Vagina (tissue), 2 donors: ENCODE measurements at regions not wholly inside any gene's neighbourhood (a gene's known extent, or its start where the extent isn't known, plus 50 kb on each side); places are given as distances from the start of the nearest gene placed in this dataset.
"Not testable (repeated sequence)": the region's sequence is repeated elsewhere in the genome, so short reads cannot be mapped to it uniquely, and the experiment has no call there.

Experiments used
- DNase-seq, 2 donors: peaks; one replicate each; pipeline ENCODE4 v3.0.0-alpha.2; 2017; ENCODE audit errors: extremely low spot score in 2 of 2
- H3K27ac ChIP-seq: fragments of 200-600 bp; sonication (generic); one replicate; pipeline ENCODE4 v1.5.1; 2019
- H3K27me3 ChIP-seq: fragments of 200-600 bp; sonication (generic); one replicate; pipeline ENCODE4 v1.5.1; 2019
- H3K36me3 ChIP-seq, 2 donors: fragments of 200-600 bp; sonication (generic); one replicate each; pipeline ENCODE4 v1.5.1; 2017 to 2019
- H3K4me1 ChIP-seq: fragments of 200-600 bp; sonication (generic); one replicate; pipeline ENCODE4 v1.5.1; 2019
- H3K4me3 ChIP-seq, 2 donors: fragments of 200-600 bp; sonication (generic); 1 replicate in 1 of 2; 2 replicates in 1 of 2; pipeline ENCODE4 v1.5.1; 2016 to 2019
- H3K9me3 ChIP-seq: fragments of 200-600 bp; sonication (generic); one replicate; pipeline ENCODE4 v1.5.1; 2019
- POLR2A ChIP-seq, 2 donors: fragments of 450-650 bp; IDR thresholded peaks; one replicate each; pipeline ENCODE4 v1.6.1; 2017; ENCODE audit warnings: antibody characterized with exemption in 2 of 2, mild to moderate bottlenecking in 2 of 2, moderate library complexity in 2 of 2
- POLR2AphosphoS5 ChIP-seq, 2 donors: sonication (generic); formaldehyde crosslinking; IDR thresholded peaks; one replicate each; pipeline ENCODE4 v1.9.0; 2017; ENCODE audit warnings: antibody characterized with exemption in 2 of 2, mild to moderate bottlenecking in 2 of 2, low read depth in 1 of 2; ENCODE audit not compliant: insufficient read depth in 1 of 2
- intact Hi-C: fragments of 100-400 bp; cut with DNase I; formaldehyde crosslinking; loops from one replicate; pipeline ENCODE4 v1.15.1; 2023
- TF ChIP-seq, protein P1 (sequence below), 3 experiments: fragments of 450-650 bp in 2 of 3; fragments of 200-600 bp in 1 of 3; sonication (generic) in 1 of 3; IDR thresholded peaks; one replicate each; pipeline ENCODE4 v1.5.1; 2017 to 2019; ENCODE audit warnings: antibody characterized with exemption in 3 of 3, mild to moderate bottlenecking in 2 of 3, moderate library complexity in 2 of 3

- H3K4me1 ChIP-seq, DNase-seq, H3K36me3 ChIP-seq, H3K4me3 ChIP-seq, H3K27ac ChIP-seq, H3K27me3 ChIP-seq, H3K9me3 ChIP-seq: not testable (repeated sequence)
- TF ChIP-seq, protein P1, sequence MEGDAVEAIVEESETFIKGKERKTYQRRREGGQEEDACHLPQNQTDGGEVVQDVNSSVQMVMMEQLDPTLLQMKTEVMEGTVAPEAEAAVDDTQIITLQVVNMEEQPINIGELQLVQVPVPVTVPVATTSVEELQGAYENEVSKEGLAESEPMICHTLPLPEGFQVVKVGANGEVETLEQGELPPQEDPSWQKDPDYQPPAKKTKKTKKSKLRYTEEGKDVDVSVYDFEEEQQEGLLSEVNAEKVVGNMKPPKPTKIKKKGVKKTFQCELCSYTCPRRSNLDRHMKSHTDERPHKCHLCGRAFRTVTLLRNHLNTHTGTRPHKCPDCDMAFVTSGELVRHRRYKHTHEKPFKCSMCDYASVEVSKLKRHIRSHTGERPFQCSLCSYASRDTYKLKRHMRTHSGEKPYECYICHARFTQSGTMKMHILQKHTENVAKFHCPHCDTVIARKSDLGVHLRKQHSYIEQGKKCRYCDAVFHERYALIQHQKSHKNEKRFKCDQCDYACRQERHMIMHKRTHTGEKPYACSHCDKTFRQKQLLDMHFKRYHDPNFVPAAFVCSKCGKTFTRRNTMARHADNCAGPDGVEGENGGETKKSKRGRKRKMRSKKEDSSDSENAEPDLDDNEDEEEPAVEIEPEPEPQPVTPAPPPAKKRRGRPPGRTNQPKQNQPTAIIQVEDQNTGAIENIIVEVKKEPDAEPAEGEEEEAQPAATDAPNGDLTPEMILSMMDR (IDR thresholded peaks at IDR 0.05), result peak in 1 of 3 experiments; percentile 74
- intact Hi-C loops, result loop anchor here (10.0 kb wide), 1 partner anchor 1078 kb away; no protein-coding TSS in a partner anchor
Observed at GRCh38 chr10:30726783-30727414, 97.3 kb upstream of the LYZL2 start.

- H3K4me3 ChIP-seq, result no peak overlapping the region
- TF ChIP-seq POLR2A (IDR thresholded peaks at IDR 0.05), result no peak
- TF ChIP-seq, protein P1 (IDR thresholded peaks at IDR 0.05), result no peak
- no peak for TF ChIP-seq POLR2AphosphoS5 (IDR thresholded peaks at IDR 0.05; ENCODE audit: insufficient read depth in 1 of 2, low read depth in 1 of 2)
- H3K27ac ChIP-seq, result no peak overlapping the region
- no peaks in the 10 kb centered on the region for H3K9me3 ChIP-seq
- intact Hi-C loops, result loop anchor here (10.0 kb wide), 1 partner anchor 1079 kb away; no protein-coding TSS in a partner anchor
- H3K4me1 ChIP-seq, result no peaks in the 10 kb centered on the region
- H3K27me3 ChIP-seq, result no peaks in the 10 kb centered on the region
- no peaks in the 10 kb centered on the region for H3K36me3 ChIP-seq
- no peak for DNase-seq
Observed at GRCh38 chr10:30725661-30726060, 96.1 kb upstream of the LYZL2 start.

DNA sequence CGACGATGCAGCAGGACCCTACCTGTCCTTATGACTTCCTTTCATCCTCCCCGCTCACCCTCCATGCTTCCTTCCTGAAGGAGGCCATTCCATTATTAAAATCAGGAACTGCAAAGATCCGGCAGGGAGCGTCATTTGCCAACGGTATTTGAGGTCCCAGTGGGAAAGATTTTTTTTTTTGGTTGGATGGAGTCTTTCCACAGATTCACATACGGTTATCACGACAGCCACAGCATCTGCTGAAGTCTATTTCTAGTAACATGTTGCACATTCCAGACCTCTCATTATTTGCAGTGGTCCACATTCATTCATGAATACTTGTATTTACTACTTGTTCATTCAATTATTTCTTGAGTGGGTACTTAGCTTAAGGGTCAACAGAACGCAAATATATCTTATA lies 94.7 kb upstream of the LYZL2 start:
- no peak overlapping the region for H3K4me3 ChIP-seq
- intact Hi-C loops, result loop anchor here (10.0 kb wide), 1 partner anchor 1081 kb away; no protein-coding TSS in a partner anchor

GRCh38 chr10:30722956-30723620 lies 93.5 kb upstream of the LYZL2 start:
- Histone ChIP-seq H3K4me3 (no peak overlapping the region), H3K36me3 (no peaks in the 10 kb centered on the region), H3K27ac (no peak overlapping the region), H3K9me3 (no peaks in the 10 kb centered on the region), H3K4me1 (no peaks in the 10 kb centered on the region), H3K27me3 (no peaks in the 10 kb centered on the region)
- TF ChIP-seq, protein P1 (IDR thresholded peaks at IDR 0.05), result no peak
- TF ChIP-seq POLR2AphosphoS5 (IDR thresholded peaks at IDR 0.05; ENCODE audit: insufficient read depth in 1 of 2, low read depth in 1 of 2), result no peak
- TF ChIP-seq POLR2A (IDR thresholded peaks at IDR 0.05), result no peak
- no peak for DNase-seq
- intact Hi-C loops, result loop anchor here (10.0 kb wide), 1 partner anchor 1082 kb away; no protein-coding TSS in a partner anchor

More for the DNA sequence above, 94.7 kb upstream of the LYZL2 start:
- H3K27ac ChIP-seq, result no peak overlapping the region
- no peaks in the 10 kb centered on the region for H3K36me3 ChIP-seq
- no peaks in the 10 kb centered on the region for H3K9me3 ChIP-seq
- no peaks in the 10 kb centered on the region for H3K27me3 ChIP-seq
- TF ChIP-seq POLR2AphosphoS5 (IDR thresholded peaks at IDR 0.05; ENCODE audit: insufficient read depth in 1 of 2, low read depth in 1 of 2) (no peak), POLR2A (IDR thresholded peaks at IDR 0.05) (no peak)
- TF ChIP-seq, protein P1 (IDR thresholded peaks at IDR 0.05), result no peak
- H3K4me1 ChIP-seq, result no peaks in the 10 kb centered on the region
- no peak for DNase-seq

DNA sequence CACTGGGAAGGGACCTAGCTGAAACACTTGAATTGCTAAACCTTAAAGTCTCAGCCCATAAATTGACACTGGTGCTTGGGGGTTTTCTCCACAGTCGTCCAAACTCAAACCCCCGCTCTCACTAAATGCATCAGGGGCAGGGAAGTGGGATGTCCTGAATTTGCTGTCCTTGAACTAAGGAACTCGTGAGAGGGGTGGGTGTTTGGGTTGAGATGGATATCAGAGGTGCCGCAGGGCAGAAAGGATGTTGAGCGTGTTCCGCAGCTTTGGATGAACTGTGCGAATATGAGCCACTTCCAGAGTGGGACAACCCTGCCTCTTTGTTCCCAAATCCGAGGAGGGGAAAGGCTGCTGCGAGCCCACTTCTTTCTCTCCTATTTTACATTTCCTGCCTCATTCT lies 90.3 kb upstream of the LYZL2 start:
- Histone ChIP-seq H3K27me3 (no peaks in the 10 kb centered on the region), H3K4me3 (no peak overlapping the region), H3K4me1 (no peaks in the 10 kb centered on the region), H3K36me3 (no peaks in the 10 kb centered on the region), H3K27ac (no peak overlapping the region), H3K9me3 (no peaks in the 10 kb centered on the region)
- no peak for DNase-seq
- intact Hi-C loops, result loop anchor here (10.0 kb wide), 1 partner anchor 1085 kb away; no protein-coding TSS in a partner anchor
- no peak for TF ChIP-seq POLR2A (IDR thresholded peaks at IDR 0.05)
- TF ChIP-seq, protein P1 (IDR thresholded peaks at IDR 0.05), result no peak
- TF ChIP-seq POLR2AphosphoS5 (IDR thresholded peaks at IDR 0.05; ENCODE audit: insufficient read depth in 1 of 2, low read depth in 1 of 2), result no peak
